Upper lobe of left lung (tissue), 6 donors: ENCODE measurements at regions not wholly inside any gene's neighbourhood (a gene's known extent, or its start where the extent isn't known, plus 50 kb on each side); places are given as distances from the start of the nearest gene placed in this dataset.

Source experiments
- ATAC-seq, 2 donors: fragments of 200-7000 bp; cut with Tn5 transposase; one replicate each; pipeline ENCODE4 v1.9.1; 2022; ENCODE audit warnings: mild to moderate bottlenecking in 2 of 2, moderate library complexity in 2 of 2; ENCODE audit not compliant: low FRiP score in 2 of 2
- DNase-seq, 2 donors: peaks; one replicate each; pipeline ENCODE4 v3.0.0-alpha.2; 2019 to 2020
- H3K27ac ChIP-seq, 4 donors: fragments of 200-600 bp; sonication (generic); one replicate each; pipeline ENCODE4 v1.5.1; 2016 to 2019
- H3K27me3 ChIP-seq, 4 donors: fragments of 200-600 bp; sonication (generic); one replicate each; pipeline ENCODE4 v1.5.1; 2017 to 2019
- H3K36me3 ChIP-seq, 4 donors: fragments of 200-600 bp; sonication (generic); one replicate each; pipeline ENCODE4 v1.5.1; 2016 to 2019
- H3K4me1 ChIP-seq, 4 donors: fragments of 200-600 bp; sonication (generic); one replicate each; pipeline ENCODE4 v1.5.1; 2018 to 2019
- H3K4me3 ChIP-seq, 4 donors: fragments of 200-600 bp; sonication (generic); one replicate each; pipeline ENCODE4 v1.5.1; 2017 to 2019; ENCODE audit warnings: mild to moderate bottlenecking in 2 of 4, moderate library complexity in 1 of 4
- H3K9me3 ChIP-seq, 4 donors: fragments of 200-600 bp; sonication (generic); one replicate each; pipeline ENCODE4 v1.5.1; 2018 to 2019
- EP300 ChIP-seq, 4 donors: sonication (generic); formaldehyde crosslinking; IDR thresholded peaks; one replicate each; pipeline ENCODE4 v1.5.1; 2017; ENCODE audit warnings: antibody characterized with exemption in 4 of 4, control low read depth in 2 of 4
- POLR2A ChIP-seq, 4 donors: fragments of 450-650 bp; IDR thresholded peaks; one replicate each; pipeline ENCODE4 v1.5.1; 2016 to 2017; ENCODE audit warnings: antibody characterized with exemption in 4 of 4, mild to moderate bottlenecking in 2 of 4
- POLR2AphosphoS5 ChIP-seq, 2 donors: sonication (generic); formaldehyde crosslinking; IDR thresholded peaks; one replicate each; pipeline ENCODE4 v1.5.1; 2017; ENCODE audit warnings: antibody characterized with exemption in 2 of 2
- WGBS, 2 donors: methylation state at CpG; one replicate each; pipeline ENCODE4 v1.1.5; 2017 to 2018; 5-methylcytosine and 5-hydroxymethylcytosine counted together
- TF ChIP-seq, protein P1 (sequence below), 6 experiments: fragments of 450-650 bp in 4 of 6; fragments of 200-600 bp in 2 of 6; sonication (generic) in 2 of 6; IDR thresholded peaks; one replicate each; pipeline ENCODE4 v1.5.1; 2016 to 2019; ENCODE audit warnings: antibody characterized with exemption in 6 of 6
- donor health status: DM: no; HTN: no; CAD: no; lungs with moderate emphysema.
- donor health status: DM: no; HTN: yes; CAD: no; lungs with severe emphysema.

DNA sequence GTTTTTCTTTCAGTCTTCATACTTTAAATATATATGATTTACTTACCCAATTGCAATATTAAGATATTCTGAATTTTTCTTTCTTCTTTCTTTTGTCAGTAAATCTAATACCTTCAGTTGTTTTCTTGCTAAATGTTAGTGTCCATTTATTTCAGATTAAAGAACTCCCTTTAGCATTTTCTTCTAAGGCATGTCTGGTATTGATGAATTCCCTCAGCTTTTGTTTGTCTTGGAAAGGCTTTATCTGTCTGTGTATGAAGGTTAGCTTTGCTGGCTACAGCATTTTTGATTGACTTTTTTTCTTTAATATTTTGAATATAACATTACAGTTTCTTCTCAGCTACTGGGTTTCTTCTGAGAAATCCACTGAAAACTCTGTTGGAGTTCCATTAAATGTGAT is 64.0 kb upstream of the PLSCR4 start:
- no peaks in the 10 kb centered on the region for H3K36me3 ChIP-seq
- H3K27ac ChIP-seq: no peak overlapping the region
- H3K4me3 ChIP-seq: no peak overlapping the region
- no peak for DNase-seq
- TF ChIP-seq EP300 (IDR thresholded peaks at IDR 0.05) (no peak), POLR2AphosphoS5 (IDR thresholded peaks at IDR 0.05) (no peak), POLR2A (IDR thresholded peaks at IDR 0.05) (no peak)
- TF ChIP-seq, protein P1, sequence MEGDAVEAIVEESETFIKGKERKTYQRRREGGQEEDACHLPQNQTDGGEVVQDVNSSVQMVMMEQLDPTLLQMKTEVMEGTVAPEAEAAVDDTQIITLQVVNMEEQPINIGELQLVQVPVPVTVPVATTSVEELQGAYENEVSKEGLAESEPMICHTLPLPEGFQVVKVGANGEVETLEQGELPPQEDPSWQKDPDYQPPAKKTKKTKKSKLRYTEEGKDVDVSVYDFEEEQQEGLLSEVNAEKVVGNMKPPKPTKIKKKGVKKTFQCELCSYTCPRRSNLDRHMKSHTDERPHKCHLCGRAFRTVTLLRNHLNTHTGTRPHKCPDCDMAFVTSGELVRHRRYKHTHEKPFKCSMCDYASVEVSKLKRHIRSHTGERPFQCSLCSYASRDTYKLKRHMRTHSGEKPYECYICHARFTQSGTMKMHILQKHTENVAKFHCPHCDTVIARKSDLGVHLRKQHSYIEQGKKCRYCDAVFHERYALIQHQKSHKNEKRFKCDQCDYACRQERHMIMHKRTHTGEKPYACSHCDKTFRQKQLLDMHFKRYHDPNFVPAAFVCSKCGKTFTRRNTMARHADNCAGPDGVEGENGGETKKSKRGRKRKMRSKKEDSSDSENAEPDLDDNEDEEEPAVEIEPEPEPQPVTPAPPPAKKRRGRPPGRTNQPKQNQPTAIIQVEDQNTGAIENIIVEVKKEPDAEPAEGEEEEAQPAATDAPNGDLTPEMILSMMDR (IDR thresholded peaks at IDR 0.05): no peak
- no peaks in the 10 kb centered on the region for H3K27me3 ChIP-seq
- peaks cover 0 to 7% (median 3%) of the 10 kb centered on the region in 4 donors for H3K4me1 ChIP-seq
- H3K9me3 ChIP-seq: no peaks in the 10 kb centered on the region
- no peak for ATAC-seq

DNA sequence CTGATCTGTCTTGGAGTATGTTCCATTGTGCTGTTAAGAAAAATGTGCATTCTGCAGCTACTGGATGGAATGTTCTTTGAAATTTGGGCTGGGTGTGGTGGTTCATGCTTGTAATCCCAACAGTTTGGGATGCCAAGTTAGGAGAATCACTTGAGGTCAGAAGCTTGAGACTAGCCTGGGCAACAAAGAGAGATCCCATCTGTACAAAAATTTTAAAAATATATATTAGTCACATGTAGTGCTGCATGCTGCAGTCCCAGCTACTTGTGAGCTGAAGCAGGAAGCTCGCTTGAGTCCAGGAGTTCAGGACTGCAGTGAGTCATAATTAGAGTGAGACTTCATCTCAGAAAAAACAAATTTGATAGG is 62.8 kb upstream of the PLSCR4 start:
- Histone ChIP-seq H3K9me3 (no peaks in the 10 kb centered on the region), H3K27ac (no peak overlapping the region)
- 68 to 78% methylated on average over 1 of the region's 1 CpG for WGBS, 2 donors

DNA sequence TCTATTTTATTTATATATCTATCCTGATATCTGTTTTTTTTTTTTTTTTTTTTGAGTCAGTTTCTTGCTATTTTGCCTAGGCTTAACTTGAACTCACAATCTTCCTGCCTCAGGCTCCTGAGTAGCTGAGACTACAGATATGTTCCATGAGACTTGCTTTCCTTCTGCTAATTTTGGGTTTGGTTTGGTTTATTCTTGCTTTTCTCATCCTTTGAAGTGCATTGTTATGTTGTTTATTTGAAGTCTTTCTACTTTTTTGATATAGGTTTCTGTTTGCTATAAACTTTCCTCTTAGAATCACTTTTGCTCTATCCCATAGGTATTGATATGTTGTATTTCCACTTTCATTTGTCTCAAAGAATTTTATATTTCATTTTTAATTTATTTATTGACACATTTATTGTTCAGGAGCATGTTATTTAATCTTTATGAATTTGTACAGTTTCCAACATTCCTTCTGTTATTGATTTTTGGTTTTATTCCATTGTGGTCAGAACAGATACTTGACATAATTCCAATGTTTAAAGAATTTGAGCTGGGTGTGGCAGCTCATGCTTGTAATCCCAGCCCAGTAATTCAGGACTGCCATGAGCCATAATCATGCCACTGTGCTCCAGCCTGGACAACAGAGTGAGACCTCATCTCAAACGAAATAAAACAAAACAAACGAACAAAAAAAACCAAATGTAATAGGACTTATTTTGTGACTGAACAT is 62.3 kb upstream of the PLSCR4 start:
- 57 to 64% methylated on average over 2 of the region's 2 CpGs for WGBS, 2 donors
- no peak overlapping the region for H3K4me3 ChIP-seq
- DNase-seq (no peak), ATAC-seq (peak in 1 of 2 donors; percentile 82)
- peaks cover 6 to 9% (median 8%) of the 10 kb centered on the region in 4 donors for H3K4me1 ChIP-seq
- H3K27ac ChIP-seq: no peak overlapping the region
- TF ChIP-seq EP300 (IDR thresholded peaks at IDR 0.05): no peak
- no peak for TF ChIP-seq POLR2AphosphoS5 (IDR thresholded peaks at IDR 0.05)
- TF ChIP-seq, protein P1 (IDR thresholded peaks at IDR 0.05): no peak
- TF ChIP-seq POLR2A (IDR thresholded peaks at IDR 0.05): no peak
- H3K36me3 ChIP-seq: no peaks in the 10 kb centered on the region
- no peaks in the 10 kb centered on the region for H3K27me3 ChIP-seq
- H3K9me3 ChIP-seq: no peaks in the 10 kb centered on the region

More for the DNA sequence above, 62.8 kb upstream of the PLSCR4 start:
- Histone ChIP-seq H3K36me3 (no peaks in the 10 kb centered on the region), H3K4me3 (no peak overlapping the region), H3K27me3 (no peaks in the 10 kb centered on the region), H3K4me1 (peaks cover 4 to 9% (median 6%) of the 10 kb centered on the region in 4 donors)
- TF ChIP-seq POLR2A (IDR thresholded peaks at IDR 0.05) (no peak), EP300 (IDR thresholded peaks at IDR 0.05) (no peak), POLR2AphosphoS5 (IDR thresholded peaks at IDR 0.05) (no peak)
- TF ChIP-seq, protein P1 (IDR thresholded peaks at IDR 0.05): no peak
- DNase-seq (no peak), ATAC-seq (peak; percentile 43 to 83)

DNA sequence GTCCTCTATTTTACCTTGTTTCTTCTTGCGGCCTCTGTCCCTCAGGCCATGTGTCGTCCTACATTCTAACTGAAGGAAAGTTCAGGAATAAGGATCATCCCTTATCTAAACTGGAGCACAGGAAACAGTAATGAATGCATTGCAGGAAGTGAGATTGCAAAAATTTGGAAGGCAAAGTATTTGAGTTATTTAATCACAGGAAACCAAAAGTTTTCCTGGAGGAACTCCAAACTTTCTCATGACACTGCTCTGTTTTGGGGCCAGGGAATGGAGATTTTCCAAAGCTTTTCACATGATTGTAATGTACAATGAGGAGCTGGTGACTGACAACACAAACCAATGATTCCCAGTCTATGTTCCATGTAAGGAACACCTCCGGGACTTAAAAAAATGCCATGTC is 57.8 kb upstream of the PLSCR4 start:
- Histone ChIP-seq H3K4me3 (no peak overlapping the region), H3K9me3 (no peaks in the 10 kb centered on the region), H3K36me3 (no peaks in the 10 kb centered on the region), H3K4me1 (peaks cover 4 to 18% (median 11%) of the 10 kb centered on the region in 4 donors), H3K27ac (peak overlapping the region in 3 of 4 donors; percentile 17 to 60 (median 41)), H3K27me3 (no peaks in the 10 kb centered on the region)
- 32 to 40% methylated on average over 3 of the region's 3 CpGs for WGBS, 2 donors
- no peak for DNase-seq
- peak in 1 of 2 donors; percentile 54 for TF ChIP-seq POLR2AphosphoS5 (IDR thresholded peaks at IDR 0.05)
- peak in 2 of 4 donors; percentile 61 to 76 for TF ChIP-seq EP300 (IDR thresholded peaks at IDR 0.05)
- no peak for TF ChIP-seq POLR2A (IDR thresholded peaks at IDR 0.05)
- TF ChIP-seq, protein P1 (IDR thresholded peaks at IDR 0.05): no peak
- peak in 1 of 2 donors; percentile 52 for ATAC-seq

DNA sequence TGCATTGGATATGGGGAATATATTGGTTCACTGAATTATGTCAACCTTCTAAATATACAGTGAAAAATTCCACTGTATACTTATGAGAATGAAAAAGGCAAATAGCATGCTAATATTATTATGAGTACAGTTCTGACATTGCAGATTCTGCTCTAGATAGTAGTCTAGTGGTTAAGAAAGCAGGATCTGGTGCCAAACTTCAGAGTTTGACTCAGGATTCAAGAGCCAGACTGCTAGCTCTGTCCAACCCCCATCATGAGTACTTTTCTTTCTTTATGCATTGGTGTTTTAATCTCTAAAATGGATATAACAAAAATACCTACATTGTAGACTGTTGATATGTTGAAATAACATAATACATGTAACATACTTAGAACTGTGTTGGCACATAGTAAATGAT is 57.3 kb upstream of the PLSCR4 start:
- TF ChIP-seq, protein P1 (IDR thresholded peaks at IDR 0.05): no peak
- TF ChIP-seq EP300 (IDR thresholded peaks at IDR 0.05) (no peak), POLR2A (IDR thresholded peaks at IDR 0.05) (no peak), POLR2AphosphoS5 (IDR thresholded peaks at IDR 0.05) (no peak)
- Histone ChIP-seq H3K27me3 (no peaks in the 10 kb centered on the region), H3K9me3 (no peaks in the 10 kb centered on the region), H3K4me3 (no peak overlapping the region), H3K36me3 (no peaks in the 10 kb centered on the region), H3K27ac (peak overlapping the region in 3 of 4 donors; percentile 17 to 60 (median 41)), H3K4me1 (peaks cover 0 to 18% (median 9%) of the 10 kb centered on the region in 4 donors)
- DNase-seq (no peak), ATAC-seq (peak in 1 of 2 donors; percentile 67)
